T-helper 2 cell (primary cell): ENCODE measurements at regions not wholly inside any gene's neighbourhood (a gene's known extent, or its start where the extent isn't known, plus 50 kb on each side); places are given as distances from the start of the nearest gene placed in this dataset.

Experiments
- DNase-seq, 5 experiments: peaks; one replicate each; pipeline versions ENCODE4 v3.0.0 to v3.0.0-alpha.2; 2012 to 2022

- DNase-seq: no peak
Observed at GRCh38 chrX:43522582-43522981, 133.5 kb upstream of the MAOA start.

- DNase-seq: no peak
Observed at GRCh38 chrX:43525901-43526610, 130.0 kb upstream of the MAOA start.

GRCh38 chrX:43526878-43527277, 129.2 kb upstream of the MAOA start:
- no peak for DNase-seq

GRCh38 chrX:43527801-43528200, 128.3 kb upstream of the MAOA start:
- no peak for DNase-seq

GRCh38 chrX:43530837-43531236, 125.3 kb upstream of the MAOA start:
- no peak for DNase-seq

GRCh38 chrX:43540318-43540717, 115.8 kb upstream of the MAOA start:
- DNase-seq: no peak

GRCh38 chrX:43551590-43551989, 104.5 kb upstream of the MAOA start:
- no peak for DNase-seq

- no peak for DNase-seq
Observed at GRCh38 chrX:43552156-43552555, 103.9 kb upstream of the MAOA start.

GRCh38 chrX:43552703-43553102, 103.4 kb upstream of the MAOA start:
- DNase-seq: no peak

- DNase-seq: no peak
Observed at GRCh38 chrX:43553257-43553656, 102.8 kb upstream of the MAOA start.

GRCh38 chrX:43556207-43556606, 99.9 kb upstream of the MAOA start:
- DNase-seq: no peak

GRCh38 chrX:43557792-43558191, 98.3 kb upstream of the MAOA start:
- DNase-seq: peak in 4 of 5 experiments; percentile 9 to 73 (median 16)

GRCh38 chrX:43559644-43560043, 96.5 kb upstream of the MAOA start:
- DNase-seq: peak in 1 of 5 experiments; percentile 66

GRCh38 chrX:43560247-43560946, 95.7 kb upstream of the MAOA start:
- DNase-seq: no peak

GRCh38 chrX:43562372-43562771, 93.7 kb upstream of the MAOA start:
- peak in 1 of 5 experiments; percentile 19 for DNase-seq

- DNase-seq: no peak
Observed at GRCh38 chrX:43564953-43565352, 91.1 kb upstream of the MAOA start.

- DNase-seq: no peak
Observed at GRCh38 chrX:43566170-43566569, 89.9 kb upstream of the MAOA start.

- no peak for DNase-seq
Observed at GRCh38 chrX:43573441-43574015, 82.6 kb upstream of the MAOA start.

- no peak for DNase-seq
Observed at GRCh38 chrX:43580621-43581020, 75.5 kb upstream of the MAOA start.

- DNase-seq: no peak
Observed at GRCh38 chrX:43581167-43581566, 74.9 kb upstream of the MAOA start.

- no peak for DNase-seq
Observed at GRCh38 chrX:43581888-43582539, 74.1 kb upstream of the MAOA start.

- no peak for DNase-seq
Observed at GRCh38 chrX:43582540-43582913, 73.6 kb upstream of the MAOA start.

GRCh38 chrX:43585922-43586321, 70.2 kb upstream of the MAOA start:
- DNase-seq: no peak

GRCh38 chrX:43586830-43587229, 69.3 kb upstream of the MAOA start:
- DNase-seq: no peak
